ENCODE measurements at regions not wholly inside any gene's neighbourhood (a gene's known extent, or its start where the extent isn't known, plus 50 kb on each side); places are given as distances from the start of the nearest gene placed in this dataset.
A peak's percentile ranks its signal among the peaks of the same experiment; 100 is the strongest.

DNA sequence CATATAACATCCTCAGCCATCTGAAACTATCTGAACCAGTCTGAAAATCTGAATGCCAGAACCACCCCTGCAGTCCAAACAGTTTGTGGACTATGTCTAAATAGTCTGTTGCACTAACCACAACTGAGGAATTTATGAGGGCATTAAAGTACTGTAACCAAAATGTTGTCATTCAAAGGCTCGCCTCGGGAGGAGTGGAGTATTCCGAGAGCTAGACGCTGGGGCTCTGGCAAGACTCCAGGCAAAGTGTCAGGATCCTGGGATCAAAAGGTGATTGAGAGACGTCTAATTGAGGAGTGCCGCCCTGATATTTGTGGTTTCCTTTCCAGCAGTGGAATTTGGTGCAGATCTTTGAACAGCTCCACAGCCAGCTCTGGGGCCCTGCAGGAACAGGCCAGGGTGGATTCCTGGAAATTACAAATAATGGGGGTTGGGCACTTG is 142.9 kb upstream of the MYOCD start:
- DNase-seq (peak in 2 of 3 donors; percentile 33 to 36), ATAC-seq (peak; percentile 52)
- TF ChIP-seq, protein P1, sequence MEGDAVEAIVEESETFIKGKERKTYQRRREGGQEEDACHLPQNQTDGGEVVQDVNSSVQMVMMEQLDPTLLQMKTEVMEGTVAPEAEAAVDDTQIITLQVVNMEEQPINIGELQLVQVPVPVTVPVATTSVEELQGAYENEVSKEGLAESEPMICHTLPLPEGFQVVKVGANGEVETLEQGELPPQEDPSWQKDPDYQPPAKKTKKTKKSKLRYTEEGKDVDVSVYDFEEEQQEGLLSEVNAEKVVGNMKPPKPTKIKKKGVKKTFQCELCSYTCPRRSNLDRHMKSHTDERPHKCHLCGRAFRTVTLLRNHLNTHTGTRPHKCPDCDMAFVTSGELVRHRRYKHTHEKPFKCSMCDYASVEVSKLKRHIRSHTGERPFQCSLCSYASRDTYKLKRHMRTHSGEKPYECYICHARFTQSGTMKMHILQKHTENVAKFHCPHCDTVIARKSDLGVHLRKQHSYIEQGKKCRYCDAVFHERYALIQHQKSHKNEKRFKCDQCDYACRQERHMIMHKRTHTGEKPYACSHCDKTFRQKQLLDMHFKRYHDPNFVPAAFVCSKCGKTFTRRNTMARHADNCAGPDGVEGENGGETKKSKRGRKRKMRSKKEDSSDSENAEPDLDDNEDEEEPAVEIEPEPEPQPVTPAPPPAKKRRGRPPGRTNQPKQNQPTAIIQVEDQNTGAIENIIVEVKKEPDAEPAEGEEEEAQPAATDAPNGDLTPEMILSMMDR (IDR thresholded peaks at IDR 0.05), result no peak
- intact Hi-C loops (cut with DNase I, micrococcal nuclease), result no loop called here
- Histone ChIP-seq H3K4me1 (ENCODE audit: low read depth) (peaks cover 3% of the 10 kb centered on the region), H3K36me3 (ENCODE audit: low read depth) (no peaks in the 10 kb centered on the region), H3K4me3 (no peak overlapping the region), H3K9me3 (no peaks in the 10 kb centered on the region)

DNA sequence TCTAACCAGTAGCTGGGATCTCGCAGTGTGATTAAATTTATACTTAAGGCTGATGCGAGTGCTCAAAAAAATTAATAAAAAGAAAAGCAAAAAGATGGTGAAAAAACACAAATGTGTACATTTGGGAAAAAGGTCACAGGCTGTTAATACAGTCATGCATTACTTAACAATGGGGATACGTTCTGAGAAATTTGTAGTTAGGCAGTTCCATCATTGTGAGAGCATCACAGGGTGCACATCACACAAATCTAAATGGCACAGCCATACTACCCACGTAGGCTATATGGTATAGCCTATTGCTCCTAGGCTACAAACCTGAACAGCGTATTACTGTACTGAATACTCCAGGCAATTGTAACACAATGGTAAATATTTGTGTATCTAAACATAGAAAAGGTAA is 142.4 kb upstream of the MYOCD start:
- Histone ChIP-seq H3K4me3 (no peak overlapping the region), H3K4me1 (ENCODE audit: low read depth) (peaks cover 3% of the 10 kb centered on the region), H3K36me3 (ENCODE audit: low read depth) (no peaks in the 10 kb centered on the region), H3K9me3 (no peaks in the 10 kb centered on the region)
- DNase-seq (no peak), ATAC-seq (no peak)
- TF ChIP-seq, protein P1 (IDR thresholded peaks at IDR 0.05), result no peak
- intact Hi-C loops (cut with DNase I, micrococcal nuclease), result no loop called here

DNA sequence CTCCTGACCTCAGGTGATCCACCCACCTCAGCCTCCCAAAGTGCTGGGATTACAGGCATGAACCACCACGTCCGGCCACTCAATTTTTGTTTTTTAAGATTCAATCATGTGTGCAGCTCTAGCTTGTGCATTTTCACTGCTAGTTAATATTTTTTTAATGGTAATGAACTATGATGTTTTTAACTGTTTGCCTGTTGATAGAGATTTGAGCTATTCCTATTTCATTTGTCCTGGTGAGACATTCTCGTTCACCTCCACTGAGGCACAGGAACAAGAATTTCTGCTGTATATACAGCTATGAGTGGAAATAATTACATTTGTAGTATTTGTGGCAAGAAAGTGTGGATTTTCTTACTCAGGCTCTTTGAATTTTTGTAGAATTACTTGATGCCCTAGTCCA is 137.7 kb upstream of the MYOCD start:
- ATAC-seq (no peak), DNase-seq (no peak)
- Histone ChIP-seq H3K4me3 (no peak overlapping the region), H3K9me3 (no peaks in the 10 kb centered on the region), H3K36me3 (ENCODE audit: low read depth) (no peaks in the 10 kb centered on the region), H3K4me1 (ENCODE audit: low read depth) (no peaks in the 10 kb centered on the region)
- intact Hi-C loops (cut with DNase I, micrococcal nuclease), result no loop called here
- TF ChIP-seq, protein P1 (IDR thresholded peaks at IDR 0.05), result no peak

DNA sequence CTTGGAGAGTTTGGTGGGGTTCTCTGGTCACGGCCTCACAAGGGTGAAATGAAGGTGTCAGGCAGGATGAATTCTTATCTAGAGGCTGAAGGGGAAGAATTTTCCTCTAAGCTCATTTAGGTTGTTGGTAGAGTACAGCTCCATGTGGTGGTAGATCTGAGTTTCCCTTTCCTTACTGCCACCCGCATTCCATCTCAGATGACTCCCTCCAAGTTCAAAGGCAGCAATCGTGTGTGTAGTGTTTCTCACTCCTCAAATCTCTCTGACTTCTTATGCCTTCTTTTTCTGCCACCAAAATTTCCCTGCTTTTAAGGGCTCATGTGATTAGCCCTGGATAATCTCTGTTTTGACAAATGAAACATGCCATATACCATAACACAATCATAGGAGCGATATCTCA is 135.5 kb upstream of the MYOCD start:
- ATAC-seq, result no peak
- no peaks in the 10 kb centered on the region for H3K4me1 ChIP-seq (ENCODE audit: low read depth)
- no peak overlapping the region for H3K4me3 ChIP-seq
- TF ChIP-seq, protein P1 (IDR thresholded peaks at IDR 0.05), result no peak
- intact Hi-C loops (cut with DNase I, micrococcal nuclease), result no loop called here
- DNase-seq, result no peak
- no peaks in the 10 kb centered on the region for H3K9me3 ChIP-seq
- no peaks in the 10 kb centered on the region for H3K36me3 ChIP-seq (ENCODE audit: low read depth)

DNA sequence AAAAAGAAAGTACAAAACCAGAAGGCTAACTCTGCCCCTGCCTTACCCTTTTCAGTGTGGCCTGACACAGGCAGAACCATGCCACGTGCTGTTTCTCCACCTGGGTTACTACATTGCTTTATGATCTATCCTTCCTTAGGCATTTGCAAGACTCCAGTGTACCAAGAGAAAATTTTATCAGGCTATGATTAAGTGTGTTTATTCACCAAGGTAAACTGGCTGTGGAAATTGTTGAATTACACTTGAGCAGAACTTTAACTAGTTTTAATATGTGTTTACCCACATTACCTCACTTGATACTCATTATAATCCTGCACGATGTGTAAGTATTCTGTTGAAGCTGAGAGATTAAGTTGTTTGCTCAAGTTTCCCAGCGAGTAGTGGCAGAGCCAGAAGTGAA is 129.7 kb upstream of the MYOCD start:
- TF ChIP-seq, protein P1 (IDR thresholded peaks at IDR 0.05), result no peak
- Histone ChIP-seq H3K4me3 (no peak overlapping the region), H3K36me3 (ENCODE audit: low read depth) (no peaks in the 10 kb centered on the region), H3K4me1 (ENCODE audit: low read depth) (no peaks in the 10 kb centered on the region), H3K9me3 (no peaks in the 10 kb centered on the region)
- intact Hi-C loops (cut with DNase I, micrococcal nuclease), result no loop called here
- no peak for DNase-seq
- peak; percentile 69 for ATAC-seq

DNA sequence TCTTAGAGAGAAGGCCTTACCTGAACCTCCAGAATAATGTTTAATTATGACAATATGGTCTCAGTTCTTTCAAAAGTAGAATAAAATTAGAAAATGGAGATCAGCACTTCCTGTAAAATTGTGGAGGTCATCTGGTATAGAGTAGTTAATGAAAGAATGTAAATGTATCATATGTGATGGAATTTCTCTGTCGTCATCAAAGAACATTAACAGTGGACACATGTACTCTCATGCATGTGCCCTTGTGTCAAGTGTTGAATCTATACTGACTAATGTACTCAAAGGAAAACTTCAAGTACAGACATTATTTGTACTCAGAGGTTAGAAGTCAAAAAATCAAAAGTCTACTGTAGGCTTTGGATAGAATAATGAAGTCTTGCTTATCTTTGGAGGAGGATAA is 129.2 kb upstream of the MYOCD start:
- Histone ChIP-seq H3K4me3 (no peak overlapping the region), H3K36me3 (ENCODE audit: low read depth) (no peaks in the 10 kb centered on the region), H3K9me3 (no peaks in the 10 kb centered on the region), H3K4me1 (ENCODE audit: low read depth) (no peaks in the 10 kb centered on the region)
- DNase-seq (no peak), ATAC-seq (no peak)
- TF ChIP-seq, protein P1 (IDR thresholded peaks at IDR 0.05), result no peak
- intact Hi-C loops (cut with DNase I, micrococcal nuclease), result no loop called here
